IPS DF 4.7 (cell line): ENCODE measurements at regions not wholly inside any gene's neighbourhood (a gene's known extent, or its start where the extent isn't known, plus 50 kb on each side); places are given as distances from the start of the nearest gene placed in this dataset.

Experiments
- DNase-seq: peaks from one replicate; pipeline ENCODE4 v3.0.0-alpha.2; 2013; ENCODE audit warnings: low spot score; ENCODE audit errors: extremely low read depth

GRCh38 chr16:63735456-63735855, 1386.4 kb downstream of the CDH11 start:
- no peak for DNase-seq

GRCh38 chr16:63720848-63721247, 1401.0 kb downstream of the CDH11 start:
- no peak for DNase-seq

- no peak for DNase-seq
Observed at GRCh38 chr16:63719926-63720325, 1401.9 kb downstream of the CDH11 start.

- DNase-seq = no peak
Observed at GRCh38 chr16:63717806-63718205, 1404.1 kb downstream of the CDH11 start.

- peak; percentile 49 for DNase-seq
Observed at GRCh38 chr16:63714876-63715275, 1407.0 kb downstream of the CDH11 start.

GRCh38 chr16:63712725-63713124, 1409.1 kb downstream of the CDH11 start:
- no peak for DNase-seq

- no peak for DNase-seq
Observed at GRCh38 chr16:63703612-63704011, 1418.3 kb downstream of the CDH11 start.

GRCh38 chr16:63702981-63703590, 1418.8 kb downstream of the CDH11 start:
- DNase-seq = no peak

GRCh38 chr16:63697736-63698135, 1424.1 kb downstream of the CDH11 start:
- DNase-seq = no peak

- DNase-seq = no peak
Observed at GRCh38 chr16:63695347-63695746, 1426.5 kb downstream of the CDH11 start.

- DNase-seq = no peak
Observed at GRCh38 chr16:63690961-63691360, 1430.9 kb downstream of the CDH11 start.

- no peak for DNase-seq
Observed at GRCh38 chr16:63690267-63690666, 1431.6 kb downstream of the CDH11 start.

GRCh38 chr16:63689068-63689467, 1432.8 kb downstream of the CDH11 start:
- no peak for DNase-seq

- no peak for DNase-seq
Observed at GRCh38 chr16:63684149-63685101, 1437.4 kb downstream of the CDH11 start.

GRCh38 chr16:63682844-63683243, 1439.0 kb downstream of the CDH11 start:
- DNase-seq = no peak

- DNase-seq = no peak
Observed at GRCh38 chr16:63672493-63672892, 1449.4 kb downstream of the CDH11 start.

GRCh38 chr16:63663155-63663554, 1458.7 kb downstream of the CDH11 start:
- no peak for DNase-seq

GRCh38 chr16:63655846-63656245, 1466.0 kb downstream of the CDH11 start:
- no peak for DNase-seq

- DNase-seq = no peak
Observed at GRCh38 chr16:63653044-63653839, 1468.6 kb downstream of the CDH11 start.

- no peak for DNase-seq
Observed at GRCh38 chr16:63652091-63652490, 1469.8 kb downstream of the CDH11 start.

GRCh38 chr16:63650550-63650949, 1471.3 kb downstream of the CDH11 start:
- no peak for DNase-seq
